HG03159 (cell line): ENCODE measurements at regions not wholly inside any gene's neighbourhood (a gene's known extent, or its start where the extent isn't known, plus 50 kb on each side); places are given as distances from the start of the nearest gene placed in this dataset.
A peak's percentile ranks its signal among the peaks of the same experiment; 100 is the strongest.
"Not testable (repeated sequence)": the region's sequence is repeated elsewhere in the genome, so short reads cannot be mapped to it uniquely, and the experiment has no call there.

Experiments
- ATAC-seq: cut with Tn5 transposase; IDR thresholded peaks from one replicate; pipeline ENCODE4 v1.9.1; 2021; ENCODE audit warnings: mild to moderate bottlenecking, moderate library complexity; ENCODE audit not compliant: unreplicated experiment

DNA sequence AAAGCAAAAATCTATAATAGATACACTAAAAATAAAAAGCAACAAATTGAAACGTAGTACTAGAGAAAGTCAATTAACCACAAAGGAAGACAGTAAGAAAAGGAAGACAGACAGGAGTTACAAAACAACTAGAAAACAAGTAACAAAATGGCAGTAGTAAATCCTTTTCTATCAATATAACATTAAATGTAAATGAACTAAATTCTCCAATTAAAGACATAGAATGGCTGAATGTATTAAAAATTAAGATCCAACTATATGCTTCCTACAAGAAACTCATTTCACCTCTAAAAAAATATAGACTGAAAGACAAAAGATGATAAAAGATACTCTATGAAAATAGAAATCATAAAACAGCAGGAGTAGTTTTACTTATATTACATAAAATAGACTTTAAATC, 79.1 kb downstream of the CTH start:
- ATAC-seq = no peak

DNA sequence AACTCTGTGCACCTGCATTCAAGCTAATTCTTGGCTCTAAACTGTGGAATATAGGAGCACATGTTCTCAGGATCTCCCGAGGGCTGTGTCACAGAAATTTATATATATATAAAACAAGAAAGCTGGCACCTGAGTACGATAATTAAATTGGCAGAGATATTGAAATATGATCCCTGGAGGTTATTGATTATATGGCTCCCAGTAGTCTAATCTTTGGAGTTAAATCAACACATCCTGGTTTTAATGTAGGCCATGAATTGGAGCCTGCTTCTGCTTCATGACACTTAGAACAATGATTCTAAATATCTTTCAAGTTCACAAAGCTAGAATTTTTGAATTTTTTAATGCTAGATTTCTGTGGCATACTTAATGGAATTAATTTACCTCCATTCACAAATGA, 84.3 kb downstream of the CTH start:
- ATAC-seq = no peak

DNA sequence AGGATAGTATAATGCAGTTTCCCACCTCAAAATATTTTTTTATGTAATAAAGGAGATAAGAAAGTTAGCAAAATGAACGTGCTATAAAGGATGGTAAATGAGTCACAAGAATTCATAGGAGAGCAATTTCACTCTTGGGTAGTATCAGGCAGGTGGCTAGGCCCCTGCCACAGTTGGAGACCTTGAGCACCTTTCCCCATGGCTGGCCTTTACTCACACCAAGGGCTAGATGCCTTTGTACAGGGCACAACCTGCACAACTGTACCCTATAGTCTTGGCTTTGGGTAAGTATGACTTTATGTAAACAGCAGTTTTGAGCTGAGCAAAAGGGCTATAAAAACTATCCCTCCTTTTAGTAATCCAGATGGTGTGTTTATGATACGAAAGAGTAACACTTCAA, 85.1 kb downstream of the CTH start:
- ATAC-seq = no peak

DNA sequence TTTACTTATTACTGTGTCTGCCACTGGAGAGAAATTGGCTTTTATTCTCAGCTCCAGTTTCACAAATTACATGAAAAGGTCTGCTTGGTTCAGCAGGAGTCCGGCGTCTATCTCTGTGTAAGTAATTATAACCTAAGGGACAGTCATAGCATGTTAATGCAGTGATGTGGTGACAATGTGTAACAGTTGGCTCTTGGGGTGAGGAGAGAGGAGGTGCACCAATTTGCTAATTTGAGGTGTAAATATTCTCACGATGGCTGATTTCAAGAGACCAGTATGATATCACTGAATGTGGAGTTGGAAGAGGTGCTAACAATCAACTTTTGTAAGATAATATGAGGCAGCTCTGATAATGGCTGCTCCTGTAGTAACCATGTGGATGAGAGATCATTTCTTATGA, 86.1 kb downstream of the CTH start:
- no peak for ATAC-seq

DNA sequence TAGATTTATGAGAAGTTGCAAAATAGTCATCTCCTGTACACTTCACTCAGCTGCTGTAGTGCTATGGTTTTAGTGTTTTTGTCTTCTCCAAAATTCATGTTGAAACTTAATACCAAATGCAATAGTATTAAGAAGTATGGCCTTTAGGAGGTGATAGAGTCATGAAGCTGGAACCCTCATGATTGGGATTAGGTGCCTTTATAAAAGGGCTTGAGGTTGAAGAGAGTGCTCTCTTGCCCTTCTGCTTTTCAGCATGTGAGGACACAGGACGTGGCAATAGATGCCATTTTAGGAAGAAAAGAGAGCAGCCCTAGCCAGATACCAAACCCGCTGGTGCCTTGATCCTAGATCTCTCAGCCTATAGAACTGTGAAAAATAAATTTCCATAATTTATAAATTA, 87.6 kb downstream of the CTH start:
- ATAC-seq = no peak

DNA sequence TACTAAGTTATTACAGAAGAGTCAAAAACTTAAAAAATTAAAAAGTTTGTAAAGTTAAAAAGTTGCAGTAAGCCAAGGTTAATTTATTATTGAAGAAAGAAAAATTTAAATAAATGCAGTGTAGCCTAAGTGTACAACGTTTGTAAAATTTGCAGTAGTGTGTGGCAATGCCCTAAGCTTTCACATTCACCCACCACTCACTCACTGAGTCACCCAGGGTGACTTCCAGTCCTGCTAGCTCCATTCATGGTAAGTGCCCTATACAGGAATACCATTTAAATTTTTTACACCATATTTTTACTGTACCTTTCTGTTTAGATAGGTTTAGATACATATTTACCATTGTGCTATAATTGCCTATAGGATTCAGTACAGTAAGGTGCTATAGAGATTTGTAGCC, 88.6 kb downstream of the CTH start:
- no peak for ATAC-seq

DNA sequence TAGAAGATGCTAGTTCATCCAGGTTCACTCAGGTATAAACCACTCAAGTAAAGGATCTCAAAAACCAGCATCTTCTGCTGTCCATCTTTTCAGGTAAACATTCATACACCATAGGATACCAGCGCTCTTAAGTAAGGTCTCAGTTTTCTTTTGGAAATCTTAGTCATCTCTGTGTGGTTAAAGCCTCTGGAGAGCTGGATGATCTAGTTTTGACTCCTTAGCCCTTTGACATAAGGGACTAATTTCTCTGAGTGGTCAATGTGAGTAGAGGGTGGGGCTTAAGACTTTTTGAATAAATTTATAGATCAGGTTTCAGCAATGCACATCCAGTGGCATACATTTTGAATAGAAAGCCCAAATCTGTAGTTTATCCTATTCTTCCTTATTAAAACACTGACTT, 92.3 kb downstream of the CTH start:
- ATAC-seq = no peak

DNA sequence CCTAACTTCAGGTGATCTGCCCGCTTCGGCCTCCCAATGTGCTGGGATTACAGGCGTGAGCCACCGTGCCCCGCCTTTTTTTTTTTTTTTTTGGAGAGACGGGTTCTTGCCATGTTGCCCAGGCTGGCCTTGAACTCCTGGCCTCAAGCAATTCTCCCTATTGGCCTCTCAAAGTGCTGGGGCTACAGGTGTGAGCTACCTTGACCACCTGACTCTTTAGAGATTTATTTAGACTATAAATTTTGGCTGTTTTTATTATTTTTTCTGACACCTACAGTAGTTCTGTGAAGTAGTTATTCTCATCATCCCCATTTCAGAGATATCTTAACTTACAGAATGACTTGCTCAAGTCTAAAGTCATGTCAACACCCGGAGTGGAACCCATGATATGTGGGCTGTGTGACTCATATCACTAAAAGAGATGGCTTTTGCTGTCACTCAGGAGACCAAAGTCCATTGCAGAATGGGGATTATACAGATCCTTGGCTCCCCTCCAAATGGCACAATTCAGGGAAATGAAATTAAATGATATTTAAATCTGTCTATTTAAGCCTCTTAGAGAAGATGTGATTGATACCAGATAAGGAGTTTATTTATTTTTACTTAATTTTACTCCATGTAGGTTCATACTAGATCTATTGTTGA, 93.2 kb downstream of the CTH start:
- ATAC-seq = peak; percentile 95

DNA sequence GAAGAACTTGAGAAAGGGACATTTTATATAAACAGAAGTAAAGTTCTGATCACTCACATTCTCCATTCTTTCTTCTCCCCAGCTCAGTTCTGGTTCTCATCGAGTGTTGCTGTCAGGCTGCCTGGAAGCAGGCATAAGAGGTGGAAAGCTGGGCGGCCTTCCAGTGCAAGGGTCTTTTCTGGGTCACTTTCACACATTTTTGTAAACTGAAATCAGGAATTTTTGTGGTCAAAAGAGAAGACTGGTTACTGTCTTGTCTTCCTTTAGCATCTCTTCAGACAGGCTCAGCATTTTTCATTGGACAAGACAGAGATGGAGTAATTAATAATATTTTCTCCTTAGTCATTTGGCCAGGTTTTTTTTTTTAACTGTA, 93.7 kb downstream of the CTH start:
- peak; percentile 17 for ATAC-seq

DNA sequence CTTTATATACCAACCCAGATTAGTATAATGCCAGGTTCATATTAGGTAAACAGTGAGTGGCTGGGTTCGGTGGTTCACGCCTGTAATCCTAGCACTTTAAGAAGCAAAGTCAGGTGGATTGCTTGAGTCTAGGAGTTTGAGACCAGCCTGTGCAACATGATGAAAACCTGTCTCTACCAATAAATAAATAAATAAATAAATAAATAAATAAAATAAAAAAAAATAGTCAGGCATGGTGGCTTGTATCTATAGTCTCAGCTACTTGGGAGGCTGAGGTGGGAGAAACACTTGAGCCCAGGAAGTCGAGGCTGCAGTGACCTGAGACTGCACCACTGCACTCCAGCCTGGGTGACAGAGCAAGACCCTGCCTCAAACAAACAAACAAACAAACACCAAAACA, 96.9 kb downstream of the CTH start:
- ATAC-seq = not testable (repeated sequence)

DNA sequence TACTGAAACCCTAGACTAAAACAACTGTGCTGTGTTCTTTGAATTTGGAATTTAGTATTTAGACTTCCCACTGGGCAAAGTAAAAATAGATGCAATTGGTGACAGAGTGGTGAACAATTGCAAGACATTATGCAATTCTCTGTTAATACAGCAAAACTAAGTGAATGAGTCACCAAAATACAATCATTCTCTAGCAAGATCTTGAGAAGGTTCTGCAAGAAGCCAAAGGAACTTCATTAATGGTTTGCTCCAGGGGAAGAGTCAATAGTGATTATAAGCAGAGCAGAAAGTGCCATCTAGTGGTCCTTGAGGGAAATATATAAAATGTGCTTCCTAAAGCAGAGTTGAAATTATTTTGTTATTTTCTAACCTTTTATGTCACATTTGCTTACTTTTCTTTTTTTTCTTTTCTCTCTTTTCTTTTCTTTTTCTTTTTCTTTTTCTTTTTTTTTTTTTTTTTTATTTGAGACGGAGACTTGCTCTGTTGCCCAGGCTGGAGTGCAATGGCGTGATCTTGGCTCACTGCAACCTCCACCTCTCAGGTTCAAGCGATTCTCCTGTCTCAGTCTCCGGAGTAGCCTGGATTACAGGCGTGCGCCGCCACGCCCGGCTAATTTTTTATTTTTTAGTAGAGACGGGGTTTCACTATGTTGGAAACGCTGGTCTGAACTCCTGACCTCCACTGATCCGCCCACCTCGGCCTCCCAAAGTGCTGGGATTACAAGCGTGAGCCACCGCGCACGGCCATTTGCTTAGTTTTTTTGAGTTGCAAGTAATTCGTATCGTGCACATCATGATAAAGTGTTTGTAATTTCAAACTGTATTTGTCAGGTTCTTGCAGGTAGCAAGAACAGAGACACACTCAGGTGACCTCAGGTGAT, 99.2 kb downstream of the CTH start:
- peak; percentile 91 for ATAC-seq

DNA sequence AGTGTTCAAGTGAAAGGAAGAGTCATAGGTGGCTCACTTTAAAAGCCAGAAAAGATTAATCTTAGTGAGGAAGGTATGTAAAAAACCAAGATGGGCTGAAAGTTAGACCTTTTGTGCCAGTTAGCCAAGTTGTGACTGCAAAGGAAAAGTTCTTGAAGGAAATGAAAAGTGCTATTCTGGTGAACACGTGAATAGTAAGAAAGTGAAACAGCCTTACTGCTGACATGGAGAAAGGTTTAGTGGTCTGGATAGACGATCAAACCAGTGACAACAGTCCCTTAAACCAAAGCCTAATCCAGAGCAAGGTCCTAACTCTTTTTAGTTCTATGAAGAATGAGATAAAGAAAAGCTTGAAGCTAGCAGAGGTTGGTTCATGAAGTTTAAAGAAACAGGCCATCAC, 106.4 kb downstream of the CTH start:
- peak; percentile 66 for ATAC-seq

DNA sequence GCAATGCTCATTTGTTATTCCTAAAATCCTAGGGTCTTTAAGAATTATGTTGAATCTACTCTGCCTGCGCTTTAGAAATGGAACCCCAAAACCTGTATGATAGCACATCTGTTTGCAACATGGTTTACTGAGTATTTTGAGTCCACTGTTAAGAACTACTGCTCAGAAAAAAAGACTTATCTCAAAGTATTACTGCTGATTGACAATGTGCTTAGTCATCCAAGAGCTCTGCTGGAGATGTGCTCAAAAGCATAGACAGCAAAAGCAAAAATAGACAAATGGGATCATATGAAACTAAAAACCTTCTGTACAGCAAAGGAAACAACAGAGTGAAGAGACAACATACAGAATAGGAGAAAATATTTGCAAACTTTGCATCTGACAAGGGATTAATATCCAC, 107.0 kb downstream of the CTH start:
- ATAC-seq = no peak

DNA sequence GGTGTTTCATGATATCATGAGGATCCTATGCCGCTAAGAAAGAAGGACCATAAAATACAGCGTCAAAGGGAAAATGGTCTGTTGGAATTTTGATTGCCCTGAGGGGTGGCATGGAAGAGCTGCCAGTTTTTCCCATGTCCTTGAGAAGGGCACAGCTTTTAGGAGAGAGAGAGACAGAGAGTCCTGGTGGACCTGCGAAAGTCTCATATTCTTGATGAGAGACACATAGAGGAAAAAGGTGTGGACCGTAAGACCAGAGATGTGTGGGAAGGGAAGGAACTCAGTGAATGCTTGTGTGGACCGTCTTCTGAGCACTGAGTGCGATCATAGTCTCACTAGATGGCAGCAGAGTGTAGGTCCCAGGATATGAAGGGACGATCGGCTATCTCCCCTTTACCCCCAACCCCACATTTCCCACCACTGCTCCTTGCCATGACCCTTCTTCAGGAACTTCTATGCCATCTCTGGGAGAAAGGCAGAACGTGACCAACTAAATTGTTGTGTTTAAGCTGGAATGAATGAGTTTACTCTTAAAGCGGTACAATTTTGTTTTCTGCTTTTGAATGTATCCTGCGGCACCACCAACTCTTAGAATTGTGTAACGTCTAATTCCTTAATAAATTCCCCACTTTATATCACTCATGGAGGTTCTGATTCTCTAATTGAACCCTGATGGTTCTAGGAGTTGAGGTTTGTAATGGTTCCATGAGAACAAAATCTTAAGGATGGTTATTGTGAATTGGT, 117.7 kb downstream of the CTH start:
- ATAC-seq = peak; percentile 73

DNA sequence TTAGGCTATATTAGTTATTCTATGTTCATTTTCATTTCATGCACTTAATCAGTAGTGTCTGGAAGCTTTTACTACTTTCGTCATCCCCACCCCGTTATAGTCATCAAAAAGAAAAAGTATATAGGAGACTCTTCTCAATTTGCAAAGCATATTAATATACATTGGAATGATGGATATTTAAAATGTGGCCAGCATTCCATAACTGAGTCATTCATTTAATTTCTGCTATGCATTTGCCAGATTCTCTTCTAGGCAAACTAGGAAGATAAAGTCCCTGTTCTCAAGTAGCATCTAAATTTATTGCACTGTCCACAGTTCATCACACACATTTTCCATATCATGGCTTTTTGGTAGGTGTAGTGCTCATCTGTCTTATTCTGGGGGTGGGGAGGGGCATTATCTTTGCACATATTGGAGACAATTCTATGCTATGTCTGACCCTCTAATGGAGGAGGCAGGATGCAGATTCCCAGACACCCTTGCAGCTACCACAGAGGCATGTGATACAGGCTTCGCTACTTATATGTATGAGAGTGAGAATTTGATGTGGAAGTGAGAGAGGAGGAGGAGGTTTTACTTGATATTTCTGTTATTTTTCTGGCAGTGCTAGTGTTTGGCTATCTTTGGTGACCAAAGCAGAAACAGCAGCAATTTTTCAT, 125.8 kb downstream of the CTH start:
- ATAC-seq = no peak

DNA sequence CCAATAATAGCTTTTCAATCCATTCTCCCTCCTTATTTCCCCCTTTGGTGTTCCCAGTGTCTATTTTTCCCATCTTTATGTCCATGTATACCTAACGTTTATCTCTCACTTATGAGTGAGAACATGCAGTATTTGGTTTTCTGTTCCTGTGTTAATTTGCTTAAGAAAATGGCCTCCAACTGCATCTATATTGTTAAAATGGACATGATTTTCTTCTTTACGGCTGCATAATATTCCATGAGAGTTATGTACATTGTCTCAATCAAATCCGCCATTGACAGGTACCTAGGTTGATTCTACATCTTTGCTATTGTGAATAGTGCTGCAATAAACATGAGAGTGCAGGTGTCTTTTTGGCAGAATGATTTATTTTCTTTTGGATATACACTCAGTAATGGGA, 126.7 kb downstream of the CTH start:
- no peak for ATAC-seq

DNA sequence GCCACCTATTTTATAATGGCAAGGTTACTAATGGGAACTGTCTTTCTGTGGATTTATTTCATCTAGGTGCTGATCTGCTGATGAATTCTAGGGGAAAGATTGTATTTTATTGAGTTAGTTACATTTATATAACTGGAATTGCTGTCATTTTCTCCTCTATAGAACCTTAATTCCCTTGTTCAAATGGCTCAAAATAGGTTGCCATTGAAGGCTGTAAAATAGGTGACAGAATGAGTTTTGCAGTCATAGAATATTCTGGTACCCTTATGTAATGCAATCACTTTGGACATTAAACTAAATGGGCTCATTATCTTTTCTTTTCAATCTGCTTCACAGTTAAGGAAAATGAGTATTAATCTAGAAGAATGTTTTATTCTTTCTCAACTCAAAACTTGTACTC, 131.0 kb downstream of the CTH start:
- ATAC-seq = no peak

DNA sequence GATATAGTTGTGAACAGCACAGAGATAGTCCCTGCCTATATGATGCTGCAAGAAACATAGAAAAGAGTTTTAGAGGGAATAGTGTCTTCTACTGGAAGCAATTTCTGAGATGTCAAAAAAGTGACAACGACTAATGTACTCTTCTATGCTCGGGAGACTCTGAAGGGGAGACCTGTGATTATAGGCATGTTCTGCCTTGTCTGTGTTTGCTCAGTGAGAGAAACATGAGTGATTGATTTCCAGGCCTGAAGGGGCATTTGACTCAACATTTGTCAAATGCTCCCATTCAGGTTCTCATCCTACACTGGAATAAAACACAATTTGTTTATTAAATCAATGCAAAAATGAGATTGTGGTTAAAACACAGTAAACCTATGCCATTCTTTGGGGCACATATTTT, 131.8 kb downstream of the CTH start:
- no peak for ATAC-seq

DNA sequence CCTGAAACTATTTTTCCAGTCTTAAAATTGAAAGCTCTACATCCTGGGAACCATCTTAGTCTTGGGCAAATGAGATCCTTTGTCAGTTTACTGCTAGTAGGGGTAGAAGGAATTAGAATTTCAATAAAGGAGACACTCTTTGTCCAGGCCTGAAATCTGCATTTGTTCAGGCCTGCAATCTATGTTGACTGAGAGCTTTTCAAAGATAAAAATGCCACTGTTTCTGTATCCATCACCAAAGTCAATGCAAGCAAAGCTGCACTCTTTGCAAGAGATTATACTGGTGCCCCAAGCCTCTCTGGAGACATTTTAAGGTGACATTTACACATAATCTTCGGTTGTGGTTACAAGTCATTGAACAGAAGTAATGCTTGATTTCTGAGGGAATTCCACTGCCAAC, 135.7 kb downstream of the CTH start:
- no peak for ATAC-seq

DNA sequence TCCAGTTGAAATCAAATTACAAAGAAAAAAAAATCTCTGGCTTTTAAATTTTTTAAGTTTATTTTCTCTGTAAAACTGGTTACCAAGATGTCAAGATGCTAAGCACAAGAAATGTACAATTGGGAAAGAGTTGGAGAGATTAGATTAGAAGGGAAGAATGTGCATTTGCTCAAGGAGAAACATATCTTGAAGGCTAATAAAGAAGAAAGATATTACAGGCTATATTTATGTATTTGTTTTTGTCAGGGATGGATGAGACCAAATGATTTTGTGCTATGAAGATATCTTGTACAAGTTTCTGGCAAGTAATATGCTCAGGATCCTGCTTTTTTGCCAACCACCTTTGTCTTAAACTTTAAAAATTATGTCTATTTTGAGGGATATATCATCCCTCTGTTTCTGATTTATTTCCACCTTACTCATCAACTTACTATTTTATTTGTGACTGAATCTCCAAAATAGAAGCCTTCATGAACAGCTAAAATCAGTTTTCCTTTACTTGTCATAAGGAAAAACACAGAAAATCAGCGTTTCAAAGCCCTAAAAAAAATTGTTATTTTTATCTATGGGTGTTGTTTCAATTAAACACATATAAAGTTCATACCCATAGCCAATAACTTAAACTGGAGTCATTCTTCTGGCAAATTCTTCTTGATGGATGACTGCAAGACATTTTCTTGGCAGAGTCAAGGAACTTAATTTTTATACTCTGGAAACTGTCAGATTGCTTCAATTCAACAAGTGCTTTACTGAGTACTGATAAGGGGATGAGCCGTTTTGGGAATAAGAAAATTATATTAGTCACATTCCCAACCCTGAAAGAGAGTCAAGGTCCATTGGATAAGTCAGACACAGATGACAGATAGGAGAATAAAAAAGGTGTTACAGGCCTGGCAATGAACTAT, 141.8 kb downstream of the CTH start:
- ATAC-seq = no peak
